ENCODE measurements at regions not wholly inside any gene's neighbourhood (a gene's known extent, or its start where the extent isn't known, plus 50 kb on each side); places are given as distances from the start of the nearest gene placed in this dataset.

- TF ChIP-seq, protein P1, sequence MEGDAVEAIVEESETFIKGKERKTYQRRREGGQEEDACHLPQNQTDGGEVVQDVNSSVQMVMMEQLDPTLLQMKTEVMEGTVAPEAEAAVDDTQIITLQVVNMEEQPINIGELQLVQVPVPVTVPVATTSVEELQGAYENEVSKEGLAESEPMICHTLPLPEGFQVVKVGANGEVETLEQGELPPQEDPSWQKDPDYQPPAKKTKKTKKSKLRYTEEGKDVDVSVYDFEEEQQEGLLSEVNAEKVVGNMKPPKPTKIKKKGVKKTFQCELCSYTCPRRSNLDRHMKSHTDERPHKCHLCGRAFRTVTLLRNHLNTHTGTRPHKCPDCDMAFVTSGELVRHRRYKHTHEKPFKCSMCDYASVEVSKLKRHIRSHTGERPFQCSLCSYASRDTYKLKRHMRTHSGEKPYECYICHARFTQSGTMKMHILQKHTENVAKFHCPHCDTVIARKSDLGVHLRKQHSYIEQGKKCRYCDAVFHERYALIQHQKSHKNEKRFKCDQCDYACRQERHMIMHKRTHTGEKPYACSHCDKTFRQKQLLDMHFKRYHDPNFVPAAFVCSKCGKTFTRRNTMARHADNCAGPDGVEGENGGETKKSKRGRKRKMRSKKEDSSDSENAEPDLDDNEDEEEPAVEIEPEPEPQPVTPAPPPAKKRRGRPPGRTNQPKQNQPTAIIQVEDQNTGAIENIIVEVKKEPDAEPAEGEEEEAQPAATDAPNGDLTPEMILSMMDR (IDR thresholded peaks at IDR 0.05), result no peak
- TF ChIP-seq POLR2A (IDR thresholded peaks at IDR 0.05), result no peak
Measured at GRCh38 chr3:13764161-13764560, 115.7 kb downstream of the WNT7A start.
